ENCODE measurements at regions not wholly inside any gene's neighbourhood (a gene's known extent, or its start where the extent isn't known, plus 50 kb on each side); places are given as distances from the start of the nearest gene placed in this dataset.
"Not testable (repeated sequence)": the region's sequence is repeated elsewhere in the genome, so short reads cannot be mapped to it uniquely, and the experiment has no call there.

DNA sequence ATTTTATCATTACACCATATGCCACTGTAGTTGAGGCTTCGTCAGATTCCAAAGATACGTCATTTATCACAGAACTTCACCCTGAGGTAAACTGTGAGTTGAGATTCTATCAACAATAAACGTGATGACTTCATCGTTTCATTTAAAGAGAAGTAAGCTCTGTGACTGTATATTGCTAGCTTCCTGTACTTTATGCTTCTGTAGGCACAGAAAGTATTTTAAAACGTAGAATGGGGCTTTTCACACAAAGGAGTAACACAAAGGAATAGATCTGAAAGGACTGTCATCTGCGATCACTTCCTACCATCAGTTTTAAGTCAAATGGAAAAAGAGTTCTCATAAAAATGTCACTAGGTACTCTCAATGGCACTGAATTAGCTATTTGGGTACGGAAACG, 234.4 kb upstream of the MCHR2 start:
- peak overlapping the region; percentile 55 for H3K4me3 ChIP-seq
- no peak for DNase-seq
- no peaks in the 10 kb centered on the region for H3K36me3 ChIP-seq
- no peaks in the 10 kb centered on the region for H3K9me3 ChIP-seq
- ATAC-seq: no peak
- H3K27ac ChIP-seq: no peak overlapping the region
- TF ChIP-seq, protein P1, sequence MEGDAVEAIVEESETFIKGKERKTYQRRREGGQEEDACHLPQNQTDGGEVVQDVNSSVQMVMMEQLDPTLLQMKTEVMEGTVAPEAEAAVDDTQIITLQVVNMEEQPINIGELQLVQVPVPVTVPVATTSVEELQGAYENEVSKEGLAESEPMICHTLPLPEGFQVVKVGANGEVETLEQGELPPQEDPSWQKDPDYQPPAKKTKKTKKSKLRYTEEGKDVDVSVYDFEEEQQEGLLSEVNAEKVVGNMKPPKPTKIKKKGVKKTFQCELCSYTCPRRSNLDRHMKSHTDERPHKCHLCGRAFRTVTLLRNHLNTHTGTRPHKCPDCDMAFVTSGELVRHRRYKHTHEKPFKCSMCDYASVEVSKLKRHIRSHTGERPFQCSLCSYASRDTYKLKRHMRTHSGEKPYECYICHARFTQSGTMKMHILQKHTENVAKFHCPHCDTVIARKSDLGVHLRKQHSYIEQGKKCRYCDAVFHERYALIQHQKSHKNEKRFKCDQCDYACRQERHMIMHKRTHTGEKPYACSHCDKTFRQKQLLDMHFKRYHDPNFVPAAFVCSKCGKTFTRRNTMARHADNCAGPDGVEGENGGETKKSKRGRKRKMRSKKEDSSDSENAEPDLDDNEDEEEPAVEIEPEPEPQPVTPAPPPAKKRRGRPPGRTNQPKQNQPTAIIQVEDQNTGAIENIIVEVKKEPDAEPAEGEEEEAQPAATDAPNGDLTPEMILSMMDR (IDR thresholded peaks at IDR 0.05): no peak
- no peaks in the 10 kb centered on the region for H3K27me3 ChIP-seq (ENCODE audit: low read depth)
- H3K4me1 ChIP-seq: no peaks in the 10 kb centered on the region
- intact Hi-C loops (cut with DNase I): no loop called here

- Histone ChIP-seq H3K4me3 (no peak overlapping the region), H3K9me3 (no peaks in the 10 kb centered on the region), H3K4me1 (no peaks in the 10 kb centered on the region), H3K27ac (no peak overlapping the region), H3K36me3 (no peaks in the 10 kb centered on the region), H3K27me3 (ENCODE audit: low read depth) (no peaks in the 10 kb centered on the region)
- ATAC-seq (no peak), DNase-seq (no peak)
- intact Hi-C loops (cut with DNase I): no loop called here
- TF ChIP-seq, protein P1 (IDR thresholded peaks at IDR 0.05): no peak
These were observed 232.8 kb upstream of the MCHR2 start for GRCh38 chr6:100226811-100227210.

DNA sequence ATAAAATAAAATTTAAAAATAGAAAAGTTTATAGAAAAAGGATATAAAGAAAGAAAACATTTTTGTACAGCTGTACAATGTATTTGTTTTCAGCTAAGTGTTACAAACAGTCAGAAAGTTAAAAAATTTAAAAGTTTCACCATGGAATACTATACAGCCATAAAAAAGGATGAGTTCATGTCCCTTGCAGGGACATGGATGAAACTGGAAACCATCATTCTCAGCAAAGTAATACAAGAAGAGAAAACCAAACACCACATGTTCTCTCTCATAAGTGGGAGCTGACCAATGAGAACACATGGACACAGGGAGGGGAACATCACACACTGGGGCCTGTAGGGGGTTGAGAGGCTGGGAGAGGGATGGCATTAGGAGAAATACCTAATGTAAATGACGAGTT, 229.9 kb upstream of the MCHR2 start:
- H3K9me3 ChIP-seq; H3K27me3 ChIP-seq (ENCODE audit: low read depth); H3K27ac ChIP-seq; H3K4me1 ChIP-seq; H3K4me3 ChIP-seq; DNase-seq; H3K36me3 ChIP-seq; ATAC-seq; intact Hi-C loops (cut with DNase I): not testable (repeated sequence)

GRCh38 chr6:100220543-100220942, 226.5 kb upstream of the MCHR2 start:
- Histone ChIP-seq H3K4me1 (no peaks in the 10 kb centered on the region), H3K9me3 (no peaks in the 10 kb centered on the region), H3K27ac (no peak overlapping the region), H3K27me3 (ENCODE audit: low read depth) (no peaks in the 10 kb centered on the region), H3K36me3 (no peaks in the 10 kb centered on the region), H3K4me3 (no peak overlapping the region)
- DNase-seq (no peak), ATAC-seq (no peak)
- intact Hi-C loops (cut with DNase I): no loop called here
- TF ChIP-seq, protein P1 (IDR thresholded peaks at IDR 0.05): no peak

- Histone ChIP-seq H3K36me3 (no peaks in the 10 kb centered on the region), H3K27ac (no peak overlapping the region), H3K9me3 (no peaks in the 10 kb centered on the region), H3K4me1 (no peaks in the 10 kb centered on the region), H3K4me3 (no peak overlapping the region), H3K27me3 (ENCODE audit: low read depth) (no peaks in the 10 kb centered on the region)
- ATAC-seq (no peak), DNase-seq (no peak)
- TF ChIP-seq, protein P1 (IDR thresholded peaks at IDR 0.05): no peak
- intact Hi-C loops (cut with DNase I): no loop called here
These were observed 223.4 kb upstream of the MCHR2 start for GRCh38 chr6:100217225-100218012.

- ATAC-seq (no peak), DNase-seq (no peak)
- TF ChIP-seq, protein P1 (IDR thresholded peaks at IDR 0.05): no peak
- no peaks in the 10 kb centered on the region for H3K27me3 ChIP-seq (ENCODE audit: low read depth)
- intact Hi-C loops (cut with DNase I): no loop called here
- no peaks in the 10 kb centered on the region for H3K36me3 ChIP-seq
- no peak overlapping the region for H3K27ac ChIP-seq
- no peak overlapping the region for H3K4me3 ChIP-seq
- H3K4me1 ChIP-seq: no peaks in the 10 kb centered on the region
- no peaks in the 10 kb centered on the region for H3K9me3 ChIP-seq
These were observed 222.7 kb upstream of the MCHR2 start for GRCh38 chr6:100216760-100217159.
